ENCODE measurements at regions not wholly inside any gene's neighbourhood (a gene's known extent, or its start where the extent isn't known, plus 50 kb on each side); places are given as distances from the start of the nearest gene placed in this dataset.

DNA sequence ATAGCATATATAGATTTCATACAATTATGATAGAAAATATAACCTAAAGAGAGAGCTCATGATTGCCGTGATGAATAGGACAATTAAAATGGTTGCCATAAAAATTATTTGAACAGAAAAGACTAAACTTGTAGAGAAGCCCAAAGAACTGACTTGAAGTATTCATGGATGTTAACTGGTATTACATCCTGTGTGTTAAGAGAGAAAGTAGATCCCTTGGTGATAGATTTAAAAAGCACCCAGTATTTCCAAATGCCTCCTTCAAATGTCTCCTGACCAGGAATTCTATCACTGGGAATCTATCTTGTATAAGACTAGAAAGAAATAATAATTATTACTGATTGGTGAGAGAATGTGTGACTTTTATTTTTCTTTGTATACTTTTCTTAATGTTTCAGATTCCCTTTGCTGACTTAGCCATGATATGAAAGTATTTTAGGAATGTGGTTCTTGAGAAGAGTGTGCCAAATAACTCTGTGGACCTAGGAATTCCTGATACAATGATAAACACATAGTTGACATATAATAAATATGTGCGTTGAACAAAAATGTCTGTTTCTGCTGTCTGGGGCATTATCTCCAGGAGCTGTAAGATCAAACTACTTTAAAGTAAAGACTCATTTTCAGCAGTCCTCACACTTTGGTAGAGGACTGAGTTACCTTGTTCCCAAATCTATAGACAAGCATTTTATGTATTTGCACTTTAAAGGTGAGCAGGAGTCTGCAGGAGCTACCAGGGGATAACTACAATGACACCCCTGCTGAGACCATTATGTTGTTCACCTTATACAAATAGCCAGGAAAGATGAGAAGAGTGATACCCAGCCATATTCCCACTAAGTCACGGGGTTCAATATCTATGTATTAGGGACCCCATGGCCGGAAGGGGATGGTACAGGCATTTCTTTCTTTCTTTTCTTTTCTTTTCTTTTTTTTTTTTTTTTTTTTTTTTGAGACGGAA lies 211.1 kb upstream of the TLE4 start:
- Mint-ChIP-seq H3K4me3 (no peak overlapping the region), H3K4me1 (peaks cover 13% of the 10 kb centered on the region), H3K36me3 (ENCODE audit: low read depth) (no peaks in the 10 kb centered on the region), H3K9me3 (no peaks in the 10 kb centered on the region), H3K27ac (no peak overlapping the region), H3K27me3 (peaks cover 8% of the 10 kb centered on the region)
- POLR2A ChIA-PET = no interaction called here
- intact Hi-C loops (cut with micrococcal nuclease) = no loop called here
- TF ChIP-seq, protein P1, sequence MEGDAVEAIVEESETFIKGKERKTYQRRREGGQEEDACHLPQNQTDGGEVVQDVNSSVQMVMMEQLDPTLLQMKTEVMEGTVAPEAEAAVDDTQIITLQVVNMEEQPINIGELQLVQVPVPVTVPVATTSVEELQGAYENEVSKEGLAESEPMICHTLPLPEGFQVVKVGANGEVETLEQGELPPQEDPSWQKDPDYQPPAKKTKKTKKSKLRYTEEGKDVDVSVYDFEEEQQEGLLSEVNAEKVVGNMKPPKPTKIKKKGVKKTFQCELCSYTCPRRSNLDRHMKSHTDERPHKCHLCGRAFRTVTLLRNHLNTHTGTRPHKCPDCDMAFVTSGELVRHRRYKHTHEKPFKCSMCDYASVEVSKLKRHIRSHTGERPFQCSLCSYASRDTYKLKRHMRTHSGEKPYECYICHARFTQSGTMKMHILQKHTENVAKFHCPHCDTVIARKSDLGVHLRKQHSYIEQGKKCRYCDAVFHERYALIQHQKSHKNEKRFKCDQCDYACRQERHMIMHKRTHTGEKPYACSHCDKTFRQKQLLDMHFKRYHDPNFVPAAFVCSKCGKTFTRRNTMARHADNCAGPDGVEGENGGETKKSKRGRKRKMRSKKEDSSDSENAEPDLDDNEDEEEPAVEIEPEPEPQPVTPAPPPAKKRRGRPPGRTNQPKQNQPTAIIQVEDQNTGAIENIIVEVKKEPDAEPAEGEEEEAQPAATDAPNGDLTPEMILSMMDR (IDR thresholded peaks at IDR 0.05) = no peak
- CTCF ChIA-PET = no interaction called here
- ATAC-seq (ENCODE audit: low read depth) (no peak), DNase-seq (no peak)

DNA sequence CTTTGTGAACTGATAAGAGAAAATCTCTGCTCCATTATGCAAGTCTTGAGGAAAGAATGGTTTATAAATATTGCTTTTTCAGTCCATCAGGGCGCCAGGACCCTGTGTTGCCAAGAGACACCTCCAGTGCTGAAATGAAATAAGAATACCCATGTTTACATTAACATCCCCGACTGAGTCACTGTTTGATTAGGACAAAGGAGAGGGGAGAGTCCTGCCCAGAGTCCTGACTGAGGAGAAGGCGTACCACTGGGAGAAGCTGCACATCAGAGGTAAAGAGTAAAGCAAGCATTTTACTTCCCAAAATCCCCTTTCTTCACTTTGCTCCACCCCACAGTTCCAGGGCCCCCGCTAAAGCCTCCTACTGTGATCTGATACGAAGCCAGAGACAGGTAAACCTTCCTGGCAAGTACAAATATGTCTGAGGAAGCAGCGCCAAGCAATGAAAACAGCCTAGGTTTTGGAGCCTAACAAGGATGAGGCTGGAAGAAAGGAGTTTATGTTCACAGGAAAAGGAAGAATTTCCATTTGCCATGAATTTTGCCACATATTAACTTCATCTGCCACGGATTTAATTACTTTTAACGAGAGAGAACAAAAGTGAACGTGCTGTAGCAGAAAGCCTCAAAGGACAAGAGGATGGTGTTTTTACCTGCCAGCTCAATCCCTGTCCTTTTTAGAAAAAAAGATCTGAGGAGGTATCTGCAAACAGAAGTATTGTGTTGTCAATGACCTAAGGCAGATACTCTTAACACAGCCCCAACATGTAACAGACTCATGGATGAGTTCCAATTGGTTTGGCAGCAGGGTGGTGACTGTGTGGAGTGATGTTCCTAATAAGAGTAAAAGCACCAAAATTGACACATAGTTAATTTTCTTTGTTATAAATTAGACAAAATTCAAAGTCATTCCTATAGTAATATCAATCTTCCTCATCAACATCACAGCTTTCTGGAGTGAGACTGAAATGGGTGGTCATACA lies 209.4 kb upstream of the TLE4 start:
- peaks cover 8% of the 10 kb centered on the region for H3K27me3 Mint-ChIP-seq
- TF ChIP-seq, protein P1 (IDR thresholded peaks at IDR 0.05) = no peak
- ATAC-seq (ENCODE audit: low read depth) (no peak), DNase-seq (no peak)
- H3K9me3 Mint-ChIP-seq = no peaks in the 10 kb centered on the region
- no peak overlapping the region for H3K4me3 Mint-ChIP-seq
- CTCF ChIA-PET = no interaction called here
- H3K4me1 Mint-ChIP-seq = peaks cover 4% of the 10 kb centered on the region
- intact Hi-C loops (cut with micrococcal nuclease) = no loop called here
- POLR2A ChIA-PET = no interaction called here
- H3K27ac Mint-ChIP-seq = no peak overlapping the region
- H3K36me3 Mint-ChIP-seq (ENCODE audit: low read depth) = no peaks in the 10 kb centered on the region

DNA sequence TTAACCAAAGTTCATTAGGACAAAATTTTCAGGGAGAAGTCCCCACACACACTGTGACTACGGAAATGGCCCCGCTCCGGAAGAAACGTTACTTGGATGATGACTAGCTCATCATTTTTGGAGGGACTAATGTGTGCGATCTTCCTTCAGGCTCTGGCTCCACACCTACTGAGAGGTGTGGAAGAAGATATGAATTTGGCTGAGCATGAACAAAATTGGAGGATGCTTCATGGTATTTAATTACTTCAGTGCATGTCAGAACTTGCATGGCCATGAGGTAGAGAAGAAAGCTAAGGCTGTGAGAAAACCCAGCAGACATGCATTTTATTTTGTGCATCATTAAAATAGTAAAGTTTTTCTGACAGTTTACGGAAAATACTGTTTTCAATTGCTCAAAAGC lies 202.1 kb upstream of the TLE4 start:
- ATAC-seq (ENCODE audit: low read depth) (no peak), DNase-seq (no peak)
- Mint-ChIP-seq H3K4me3 (no peak overlapping the region), H3K27me3 (no peaks in the 10 kb centered on the region), H3K9me3 (no peaks in the 10 kb centered on the region), H3K4me1 (no peaks in the 10 kb centered on the region), H3K27ac (no peak overlapping the region), H3K36me3 (ENCODE audit: low read depth) (no peaks in the 10 kb centered on the region)
- ChIA-PET CTCF (no interaction called here), POLR2A (no interaction called here)
- intact Hi-C loops (cut with micrococcal nuclease) = no loop called here
- TF ChIP-seq, protein P1 (IDR thresholded peaks at IDR 0.05) = no peak

DNA sequence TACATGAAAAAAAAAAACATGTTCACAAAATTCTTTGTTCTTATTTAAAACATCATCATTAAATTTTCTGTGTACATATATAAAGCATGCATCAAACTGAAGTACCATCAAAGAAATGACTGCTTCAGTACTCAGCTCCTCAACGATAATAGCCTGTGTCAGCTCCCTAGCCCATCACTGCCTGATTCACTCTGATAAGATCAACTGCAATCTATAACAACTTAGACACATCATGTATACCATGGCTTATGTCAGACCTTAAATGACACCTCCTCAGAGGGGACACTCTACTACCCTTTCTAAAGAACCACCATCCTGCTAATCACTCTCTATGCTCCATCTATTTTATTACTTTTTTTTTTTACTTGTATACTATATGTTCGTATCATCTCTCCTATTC lies 200.5 kb upstream of the TLE4 start:
- no peak for DNase-seq
- ChIA-PET POLR2A (no interaction called here), CTCF (no interaction called here)
- no peaks in the 10 kb centered on the region for H3K4me1 Mint-ChIP-seq
- TF ChIP-seq, protein P1 (IDR thresholded peaks at IDR 0.05) = no peak
- intact Hi-C loops (cut with micrococcal nuclease) = no loop called here
- no peak overlapping the region for H3K4me3 Mint-ChIP-seq
- no peaks in the 10 kb centered on the region for H3K27me3 Mint-ChIP-seq
- H3K9me3 Mint-ChIP-seq = no peaks in the 10 kb centered on the region
- H3K27ac Mint-ChIP-seq = no peak overlapping the region
- ATAC-seq (ENCODE audit: low read depth) = no peak
- no peaks in the 10 kb centered on the region for H3K36me3 Mint-ChIP-seq (ENCODE audit: low read depth)
